GM10248 (cell line): ENCODE measurements at regions not wholly inside any gene's neighbourhood (a gene's known extent, or its start where the extent isn't known, plus 50 kb on each side); places are given as distances from the start of the nearest gene placed in this dataset.

Experiments used
- CTCF ChIA-PET: fragments of 300-600 bp; sonication (Branson Sonifier 250); formaldehyde crosslinking; extraction: SDS; loops from one replicate; lab custom pipeline; 2021; ENCODE audit warnings: antibody characterized with exemption; lab: Yijun Ruan, JAX
- POLR2A ChIA-PET: fragments of 350-650 bp; sonication (Branson Sonifier 250); formaldehyde crosslinking; extraction: SDS; loops from one replicate; lab custom pipeline; 2020; ENCODE audit warnings: antibody characterized with exemption; lab: Yijun Ruan, JAX
- DNase-seq: peaks from one replicate; pipeline ENCODE4 v3.0.0; 2012; ENCODE audit errors: extremely low spot score
- CTCF ChIP-seq: IDR thresholded peaks from 2 replicates; pipeline ENCODE4 v1.5.1; 2012; ENCODE audit warnings: mild to moderate bottlenecking, low read depth; ENCODE audit errors: extremely low read depth, missing control alignments, control extremely low read depth

- no peak for DNase-seq
- TF ChIP-seq CTCF = no peak
- POLR2A ChIA-PET = no interaction called here
- CTCF ChIA-PET = interaction anchor here (1.6 kb wide), 1 partner anchor 10 kb away, joined by 8 read pairs; no protein-coding TSS in a partner anchor
Measured at GRCh38 chr11:107174856-107175255, 156.6 kb upstream of the GUCY1A2 start.

- no peak for TF ChIP-seq CTCF
- no peak for DNase-seq
- POLR2A ChIA-PET = no interaction called here
- CTCF ChIA-PET = no interaction called here
Measured at GRCh38 chr11:107172996-107173395, 154.7 kb upstream of the GUCY1A2 start.

- CTCF ChIA-PET = no interaction called here
- TF ChIP-seq CTCF = no peak
Measured at GRCh38 chr11:107157809-107158187, 139.5 kb upstream of the GUCY1A2 start.

GRCh38 chr11:107157146-107157808, 139.0 kb upstream of the GUCY1A2 start:
- POLR2A ChIA-PET = no interaction called here
- no peak for DNase-seq
- TF ChIP-seq CTCF = no peak
- CTCF ChIA-PET = interaction anchor here (0.9 kb wide), 1 partner anchor 40 kb away, joined by 3 read pairs; no protein-coding TSS in a partner anchor

More at GRCh38 chr11:107157809-107158187, 139.5 kb upstream of the GUCY1A2 start:
- POLR2A ChIA-PET = no interaction called here
- no peak for DNase-seq

- CTCF ChIA-PET = interaction anchor here (1.9 kb wide), 1 partner anchor 13 kb away, joined by 7 read pairs; no protein-coding TSS in a partner anchor
- no peak for TF ChIP-seq CTCF
- no peak for DNase-seq
- POLR2A ChIA-PET = no interaction called here
Measured at GRCh38 chr11:107151579-107151978, 133.3 kb upstream of the GUCY1A2 start.

GRCh38 chr11:107151158-107151557, 132.9 kb upstream of the GUCY1A2 start:
- ChIA-PET CTCF (interaction anchor here (1.3 kb wide), 1 partner anchor 11 kb away, joined by 3 read pairs; no protein-coding TSS in a partner anchor), POLR2A (no interaction called here)
- DNase-seq = no peak
- TF ChIP-seq CTCF = no peak
